ENCODE measurements at regions not wholly inside any gene's neighbourhood (a gene's known extent, or its start where the extent isn't known, plus 50 kb on each side); places are given as distances from the start of the nearest gene placed in this dataset.

- TF ChIP-seq, protein P1, sequence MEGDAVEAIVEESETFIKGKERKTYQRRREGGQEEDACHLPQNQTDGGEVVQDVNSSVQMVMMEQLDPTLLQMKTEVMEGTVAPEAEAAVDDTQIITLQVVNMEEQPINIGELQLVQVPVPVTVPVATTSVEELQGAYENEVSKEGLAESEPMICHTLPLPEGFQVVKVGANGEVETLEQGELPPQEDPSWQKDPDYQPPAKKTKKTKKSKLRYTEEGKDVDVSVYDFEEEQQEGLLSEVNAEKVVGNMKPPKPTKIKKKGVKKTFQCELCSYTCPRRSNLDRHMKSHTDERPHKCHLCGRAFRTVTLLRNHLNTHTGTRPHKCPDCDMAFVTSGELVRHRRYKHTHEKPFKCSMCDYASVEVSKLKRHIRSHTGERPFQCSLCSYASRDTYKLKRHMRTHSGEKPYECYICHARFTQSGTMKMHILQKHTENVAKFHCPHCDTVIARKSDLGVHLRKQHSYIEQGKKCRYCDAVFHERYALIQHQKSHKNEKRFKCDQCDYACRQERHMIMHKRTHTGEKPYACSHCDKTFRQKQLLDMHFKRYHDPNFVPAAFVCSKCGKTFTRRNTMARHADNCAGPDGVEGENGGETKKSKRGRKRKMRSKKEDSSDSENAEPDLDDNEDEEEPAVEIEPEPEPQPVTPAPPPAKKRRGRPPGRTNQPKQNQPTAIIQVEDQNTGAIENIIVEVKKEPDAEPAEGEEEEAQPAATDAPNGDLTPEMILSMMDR (IDR thresholded peaks at IDR 0.05), result no peak
- no peak for TF ChIP-seq POLR2AphosphoS5 (IDR thresholded peaks at IDR 0.05; ENCODE audit: insufficient read depth in 1 of 2, low read depth in 1 of 2)
Observed at GRCh38 chr3:72071624-72072023, 286.7 kb upstream of the PROK2 start.

Measured in vagina (tissue), 2 donors.